Right lobe of liver (tissue), 4 donors: ENCODE measurements at regions not wholly inside any gene's neighbourhood (a gene's known extent, or its start where the extent isn't known, plus 50 kb on each side); places are given as distances from the start of the nearest gene placed in this dataset.

Experiments
- CTCF ChIP-seq, 4 donors: fragments of 200-600 bp in 3 of 4; fragments of 450-650 bp in 1 of 4; IDR thresholded peaks; one replicate each; pipeline versions ENCODE4 v1.5.1 to v1.8.0; 2016 to 2022; ENCODE audit warnings: antibody characterized with exemption in 4 of 4, mild to moderate bottlenecking in 2 of 4
- POLR2A ChIP-seq: fragments of 450-650 bp; IDR thresholded peaks from one replicate; pipeline ENCODE4 v1.6.1; 2017; ENCODE audit warnings: antibody characterized with exemption, mild to moderate bottlenecking
- donor health status: DM: no; HTN: no; CAD: no.
- donor health status: DM: no; HTN: no; CAD: no.
- donor health status: DM: no; HTN: yes; CAD: no.

- TF ChIP-seq CTCF (IDR thresholded peaks at IDR 0.05) (peak in 1 of 4 donors; percentile 8), POLR2A (no peak)
Observed at GRCh38 chr1:115476616-115477015, 138.6 kb upstream of the NGF start.
